Transverse colon (tissue), 4 donors: ENCODE measurements at regions not wholly inside any gene's neighbourhood (a gene's known extent, or its start where the extent isn't known, plus 50 kb on each side); places are given as distances from the start of the nearest gene placed in this dataset.

Experiments
- DNase-seq: peaks from one replicate; pipeline ENCODE4 v3.0.0-alpha.2; 2019
- H3K27ac ChIP-seq, 4 donors: fragments of 200-600 bp; sonication (generic); 2 replicates each; pipeline ENCODE4 v1.5.1; 2016 to 2018; ENCODE audit warnings: inconsistent platforms in 4 of 4
- H3K27me3 ChIP-seq: fragments of 200-600 bp; sonication (generic); 2 replicates; pipeline ENCODE4 v1.5.1; 2017; ENCODE audit warnings: inconsistent platforms
- H3K36me3 ChIP-seq, 4 donors: fragments of 200-600 bp; sonication (generic); 2 replicates each; pipeline ENCODE4 v1.5.1; 2017 to 2019; ENCODE audit warnings: inconsistent platforms in 4 of 4
- H3K4me1 ChIP-seq, 4 donors: fragments of 200-600 bp; sonication (generic); 2 replicates each; pipeline ENCODE4 v1.5.1; 2017 to 2020; ENCODE audit warnings: inconsistent platforms in 4 of 4
- H3K4me3 ChIP-seq, 4 donors: fragments of 200-600 bp; sonication (generic); 1 replicate in 1 of 4; 2 replicates in 3 of 4; pipeline versions ENCODE4 v1.5.1 to v1.6.1; 2017 to 2019; ENCODE audit warnings: inconsistent platforms in 4 of 4
- H3K9me3 ChIP-seq, 2 donors: fragments of 200-600 bp; sonication (generic); 2 replicates each; pipeline ENCODE4 v1.5.1; 2017 to 2019; ENCODE audit warnings: inconsistent platforms in 2 of 2
- CTCF ChIP-seq, 5 experiments: fragments of 200-600 bp in 3 of 5; fragments of 450-650 bp in 2 of 5; sonication (generic) in 3 of 5; IDR thresholded peaks; 1 replicate in 2 of 5; 2 replicates in 3 of 5; pipeline ENCODE4 v1.5.1; 2016 to 2017; ENCODE audit warnings: antibody characterized with exemption in 5 of 5, inconsistent platforms in 3 of 5, mild to moderate bottlenecking in 2 of 5, moderate library complexity in 1 of 5
- EP300 ChIP-seq: sonication (generic); formaldehyde crosslinking; IDR thresholded peaks from one replicate; pipeline ENCODE4 v1.6.1; 2017; ENCODE audit warnings: antibody characterized with exemption, low read depth
- POLR2A ChIP-seq: fragments of 450-650 bp; IDR thresholded peaks from one replicate; pipeline ENCODE4 v1.6.1; 2016; ENCODE audit warnings: antibody characterized with exemption, mild to moderate bottlenecking, moderate library complexity
- POLR2AphosphoS5 ChIP-seq, 3 donors: sonication (generic); formaldehyde crosslinking; IDR thresholded peaks; one replicate each; pipeline ENCODE4 v1.6.1; 2016; ENCODE audit warnings: antibody characterized with exemption in 3 of 3
- WGBS, 2 donors: methylation state at CpG; one replicate each; pipeline ENCODE4 v1.1.5; 2018; ENCODE audit warnings: low coverage in 1 of 2; 5-methylcytosine and 5-hydroxymethylcytosine counted together
- in situ Hi-C, 4 donors: fragments of 200-750 bp; cut with MboI; loops; one replicate each; pipeline versions ENCODE4 v1.15.0 to v1.15.1; 2017; ENCODE audit warnings: low sequenced_read_pairs in 3 of 4, low pct_ligation_motif_present in 1 of 4, low pct_unique_long_range_greater_than_20kb in 1 of 4
- intact Hi-C: fragments of 100-400 bp; cut with DNase I; formaldehyde crosslinking; loops from one replicate; pipeline ENCODE4 v1.15.1; 2023; ENCODE audit warnings: low total_unique reads

GRCh38 chr6:40288919-40289318 lies 298.2 kb downstream of the LRFN2 start:
- no peak for TF ChIP-seq CTCF (IDR thresholded peaks at IDR 0.05)
- no peak for TF ChIP-seq POLR2A
- TF ChIP-seq POLR2AphosphoS5 (IDR thresholded peaks at IDR 0.05) = no peak
- no peak for TF ChIP-seq EP300
- no peak for DNase-seq
- in situ Hi-C loops (no loop called here), intact Hi-C loops (no loop called here)
- 82% methylated on average over 2 of the region's 2 CpGs for WGBS, 2 donors
- Histone ChIP-seq H3K9me3 (no peaks in the 10 kb centered on the region), H3K4me3 (no peak overlapping the region), H3K36me3 (no peaks in the 10 kb centered on the region), H3K27ac (no peak overlapping the region), H3K27me3 (peaks cover 17% of the 10 kb centered on the region), H3K4me1 (no peaks in the 10 kb centered on the region)

GRCh38 chr6:40287296-40287850 lies 299.8 kb downstream of the LRFN2 start:
- Histone ChIP-seq H3K36me3 (no peaks in the 10 kb centered on the region), H3K27me3 (peaks cover 17% of the 10 kb centered on the region), H3K9me3 (no peaks in the 10 kb centered on the region), H3K4me3 (no peak overlapping the region), H3K4me1 (no peaks in the 10 kb centered on the region), H3K27ac (no peak overlapping the region)
- no peak for DNase-seq
- 69% methylated on average over 5 of the region's 5 CpGs; no CpG with 5 or more reads in 1 of the 2 donors for WGBS, 2 donors
- TF ChIP-seq EP300 (no peak), POLR2A (no peak), POLR2AphosphoS5 (IDR thresholded peaks at IDR 0.05) (no peak), CTCF (IDR thresholded peaks at IDR 0.05) (no peak)
- intact Hi-C loops (no loop called here), in situ Hi-C loops (no loop called here)

- no peaks in the 10 kb centered on the region for H3K36me3 ChIP-seq
- H3K4me1 ChIP-seq = no peaks in the 10 kb centered on the region
- no peak overlapping the region for H3K27ac ChIP-seq
- DNase-seq = no peak
- no peak overlapping the region for H3K4me3 ChIP-seq
- intact Hi-C loops (no loop called here), in situ Hi-C loops (no loop called here)
- H3K27me3 ChIP-seq = peaks cover 17% of the 10 kb centered on the region
- 35 to 49% methylated on average over 2 to 3 of the region's 3 CpGs for WGBS, 2 donors
- TF ChIP-seq POLR2A (no peak), POLR2AphosphoS5 (IDR thresholded peaks at IDR 0.05) (no peak), CTCF (IDR thresholded peaks at IDR 0.05) (no peak), EP300 (no peak)
- H3K9me3 ChIP-seq = no peaks in the 10 kb centered on the region
These were observed 300.4 kb downstream of the LRFN2 start for GRCh38 chr6:40286721-40287120.

GRCh38 chr6:40285996-40286395 lies 301.2 kb downstream of the LRFN2 start:
- Histone ChIP-seq H3K4me1 (no peaks in the 10 kb centered on the region), H3K9me3 (no peaks in the 10 kb centered on the region), H3K36me3 (no peaks in the 10 kb centered on the region), H3K27me3 (peaks cover 17% of the 10 kb centered on the region), H3K27ac (no peak overlapping the region), H3K4me3 (no peak overlapping the region)
- no peak for TF ChIP-seq POLR2A
- no peak for TF ChIP-seq EP300
- intact Hi-C loops = no loop called here
- DNase-seq = no peak
- WGBS, 2 donors = 19 to 22% methylated on average over 4 to 10 of the region's 10 CpGs
- in situ Hi-C loops = no loop called here

- Histone ChIP-seq H3K27ac (no peak overlapping the region), H3K36me3 (no peaks in the 10 kb centered on the region), H3K27me3 (peaks cover 17% of the 10 kb centered on the region), H3K4me3 (no peak overlapping the region), H3K9me3 (no peaks in the 10 kb centered on the region), H3K4me1 (no peaks in the 10 kb centered on the region)
- in situ Hi-C loops = no loop called here
- TF ChIP-seq EP300 (no peak), CTCF (IDR thresholded peaks at IDR 0.05) (no peak), POLR2AphosphoS5 (IDR thresholded peaks at IDR 0.05) (no peak), POLR2A (no peak)
- intact Hi-C loops = no loop called here
- DNase-seq = no peak
- 43 to 51% methylated on average over 3 of the region's 3 CpGs for WGBS, 2 donors
These were observed 301.6 kb downstream of the LRFN2 start for GRCh38 chr6:40285535-40285934.
